Duodenal mucosa (tissue), 2 donors: ENCODE measurements at regions not wholly inside any gene's neighbourhood (a gene's known extent, or its start where the extent isn't known, plus 50 kb on each side); places are given as distances from the start of the nearest gene placed in this dataset.

Source experiments
- H3K27ac ChIP-seq: one replicate; pipeline ENCODE4 v1.7.0; 2013; ENCODE audit warnings: low read depth, low read length
- H3K27me3 ChIP-seq, 2 donors: one replicate each; pipeline ENCODE4 v1.7.0; 2013; ENCODE audit warnings: low read length in 2 of 2, control low read depth in 1 of 2; ENCODE audit not compliant: insufficient read depth in 2 of 2, control insufficient read depth in 1 of 2
- H3K36me3 ChIP-seq, 2 donors: one replicate each; pipeline ENCODE4 v1.7.0; 2013; ENCODE audit warnings: low read length in 2 of 2, control low read depth in 1 of 2; ENCODE audit not compliant: insufficient read depth in 2 of 2, control insufficient read depth in 1 of 2
- H3K4me1 ChIP-seq, 2 donors: one replicate each; pipeline ENCODE4 v1.7.0; 2013; ENCODE audit warnings: low read length in 2 of 2, control low read depth in 1 of 2; ENCODE audit not compliant: insufficient read depth in 2 of 2, control insufficient read depth in 1 of 2
- H3K4me3 ChIP-seq, 2 donors: one replicate each; pipeline ENCODE4 v1.7.0; 2013; ENCODE audit warnings: low read length in 2 of 2, low read depth in 1 of 2
- H3K9ac ChIP-seq, 2 donors: one replicate each; pipeline ENCODE4 v1.7.0; 2013; ENCODE audit warnings: low read length in 2 of 2, low read depth in 1 of 2
- H3K9me3 ChIP-seq, 2 donors: one replicate each; pipeline ENCODE4 v1.7.0; 2013; ENCODE audit warnings: low read length in 2 of 2, control low read depth in 1 of 2; ENCODE audit not compliant: control insufficient read depth in 1 of 2

GRCh38 chr2:455015-455705 is 167.3 kb upstream of the ALKAL2 start:
- Histone ChIP-seq H3K27ac (no peak overlapping the region), H3K4me1 (no peaks in the 10 kb centered on the region), H3K9me3 (no peaks in the 10 kb centered on the region), H3K9ac (no peak overlapping the region), H3K27me3 (no peaks in the 10 kb centered on the region), H3K36me3 (no peaks in the 10 kb centered on the region), H3K4me3 (no peak overlapping the region)

GRCh38 chr2:453132-453531 is 165.2 kb upstream of the ALKAL2 start:
- Histone ChIP-seq H3K4me1 (no peaks in the 10 kb centered on the region), H3K27ac (no peak overlapping the region), H3K36me3 (no peaks in the 10 kb centered on the region), H3K9me3 (no peaks in the 10 kb centered on the region), H3K9ac (no peak overlapping the region), H3K27me3 (no peaks in the 10 kb centered on the region), H3K4me3 (no peak overlapping the region)

GRCh38 chr2:451495-451894 is 163.6 kb upstream of the ALKAL2 start:
- no peaks in the 10 kb centered on the region for H3K27me3 ChIP-seq
- peaks cover 10% of the 10 kb centered on the region in 2 donors for H3K4me1 ChIP-seq
- no peak overlapping the region for H3K27ac ChIP-seq
- no peak overlapping the region for H3K4me3 ChIP-seq
- H3K36me3 ChIP-seq = no peaks in the 10 kb centered on the region
- H3K9ac ChIP-seq = no peak overlapping the region
- no peaks in the 10 kb centered on the region for H3K9me3 ChIP-seq

- Histone ChIP-seq H3K9ac (no peak overlapping the region), H3K4me3 (no peak overlapping the region), H3K9me3 (no peaks in the 10 kb centered on the region), H3K36me3 (no peaks in the 10 kb centered on the region), H3K27me3 (no peaks in the 10 kb centered on the region), H3K4me1 (peaks cover 10 to 14% of the 10 kb centered on the region in 2 donors), H3K27ac (no peak overlapping the region)
Measured at GRCh38 chr2:449246-450067, 161.6 kb upstream of the ALKAL2 start.

- Histone ChIP-seq H3K4me1 (peaks cover 10 to 14% of the 10 kb centered on the region in 2 donors), H3K9me3 (no peaks in the 10 kb centered on the region), H3K27me3 (no peaks in the 10 kb centered on the region), H3K4me3 (no peak overlapping the region), H3K27ac (no peak overlapping the region), H3K9ac (no peak overlapping the region), H3K36me3 (no peaks in the 10 kb centered on the region)
Measured at GRCh38 chr2:447902-448665, 160.2 kb upstream of the ALKAL2 start.

GRCh38 chr2:446963-447530 is 159.2 kb upstream of the ALKAL2 start:
- H3K27ac ChIP-seq = no peak overlapping the region
- peaks cover 10 to 14% of the 10 kb centered on the region in 2 donors for H3K4me1 ChIP-seq
- no peaks in the 10 kb centered on the region for H3K9me3 ChIP-seq
- no peak overlapping the region for H3K4me3 ChIP-seq
- H3K36me3 ChIP-seq = no peaks in the 10 kb centered on the region
- H3K27me3 ChIP-seq = no peaks in the 10 kb centered on the region
- H3K9ac ChIP-seq = no peak overlapping the region

GRCh38 chr2:446303-446874 is 158.5 kb upstream of the ALKAL2 start:
- H3K9me3 ChIP-seq = no peaks in the 10 kb centered on the region
- no peak overlapping the region for H3K9ac ChIP-seq
- no peaks in the 10 kb centered on the region for H3K27me3 ChIP-seq
- no peaks in the 10 kb centered on the region for H3K36me3 ChIP-seq
- peaks cover 13 to 14% of the 10 kb centered on the region in 2 donors for H3K4me1 ChIP-seq
- H3K4me3 ChIP-seq = no peak overlapping the region
- no peak overlapping the region for H3K27ac ChIP-seq

- Histone ChIP-seq H3K27ac (no peak overlapping the region), H3K9me3 (no peaks in the 10 kb centered on the region), H3K36me3 (no peaks in the 10 kb centered on the region), H3K9ac (no peak overlapping the region), H3K4me1 (peaks cover 16 to 17% of the 10 kb centered on the region in 2 donors), H3K4me3 (no peak overlapping the region), H3K27me3 (no peaks in the 10 kb centered on the region)
Measured at GRCh38 chr2:445896-446295, 158.0 kb upstream of the ALKAL2 start.

- Histone ChIP-seq H3K4me1 (peaks cover 21 to 23% of the 10 kb centered on the region in 2 donors), H3K9me3 (no peaks in the 10 kb centered on the region)
Measured at GRCh38 chr2:444937-445884, 157.3 kb upstream of the ALKAL2 start.

More at GRCh38 chr2:444937-445884, 157.3 kb upstream of the ALKAL2 start:
- Histone ChIP-seq H3K27ac (no peak overlapping the region), H3K36me3 (no peaks in the 10 kb centered on the region), H3K4me3 (no peak overlapping the region), H3K9ac (no peak overlapping the region), H3K27me3 (no peaks in the 10 kb centered on the region)
